Mesenchymal stem cell (in vitro differentiated cells and primary cell): ENCODE measurements at regions not wholly inside any gene's neighbourhood (a gene's known extent, or its start where the extent isn't known, plus 50 kb on each side); places are given as distances from the start of the nearest gene placed in this dataset.

Experiments
- DNase-seq: peaks from one replicate; pipeline ENCODE4 v3.0.0-alpha.2; 2013
- H2AFZ ChIP-seq: one replicate; pipeline ENCODE4 v1.6.1; 2013; ENCODE audit warnings: low read depth, mild to moderate bottlenecking, control low read depth, inconsistent platforms, low read length, moderate library complexity
- H2AK5ac ChIP-seq: 2 replicates; pipeline ENCODE4 v1.6.1; 2013; ENCODE audit warnings: low read length, moderate library complexity, mild to moderate bottlenecking, inconsistent platforms; ENCODE audit not compliant: severe bottlenecking
- H2BK120ac ChIP-seq: one replicate; pipeline ENCODE4 v1.6.1; 2013; ENCODE audit warnings: low read depth, mild to moderate bottlenecking, inconsistent platforms, low read length, moderate library complexity
- H2BK12ac ChIP-seq, 2 experiments: one replicate each; pipeline ENCODE4 v1.6.1; 2013; ENCODE audit warnings: inconsistent platforms in 2 of 2, low read length in 2 of 2, mild to moderate bottlenecking in 2 of 2, moderate library complexity in 2 of 2, control low read depth in 1 of 2
- H2BK15ac ChIP-seq: one replicate; pipeline ENCODE4 v1.6.1; 2013; ENCODE audit warnings: mild to moderate bottlenecking, low read depth, inconsistent platforms; ENCODE audit not compliant: poor library complexity, severe bottlenecking
- H2BK5ac ChIP-seq: 2 replicates; pipeline ENCODE4 v1.6.1; 2013; ENCODE audit warnings: low read depth, mild to moderate bottlenecking, low read length, control low read depth, inconsistent platforms; ENCODE audit not compliant: poor library complexity, severe bottlenecking
- H3K14ac ChIP-seq, 2 experiments: one replicate each; pipeline ENCODE4 v1.6.1; 2013; ENCODE audit warnings: inconsistent platforms in 2 of 2, low read length in 2 of 2, control low read depth in 1 of 2, mild to moderate bottlenecking in 1 of 2, moderate library complexity in 1 of 2
- H3K18ac ChIP-seq, 2 experiments: one replicate each; pipeline ENCODE4 v1.6.1; 2013; ENCODE audit warnings: inconsistent platforms in 2 of 2, low read length in 2 of 2, control low read depth in 1 of 2, low read depth in 1 of 2, mild to moderate bottlenecking in 1 of 2
- H3K23ac ChIP-seq, 2 experiments: one replicate each; pipeline ENCODE4 v1.6.1; 2013; ENCODE audit warnings: inconsistent platforms in 2 of 2, low read length in 2 of 2, mild to moderate bottlenecking in 2 of 2, moderate library complexity in 2 of 2, control low read depth in 1 of 2
- H3K27ac ChIP-seq: 2 replicates; pipeline ENCODE4 v1.5.1; 2013; ENCODE audit warnings: mild to moderate bottlenecking, moderate library complexity, low read length, control low read depth, inconsistent platforms; ENCODE audit not compliant: poor library complexity, severe bottlenecking
- H3K27me3 ChIP-seq, 2 experiments: 2 replicates each; pipeline versions ENCODE4 v1.6.1 to v1.7.0; 2013; ENCODE audit warnings: low read length in 2 of 2, mild to moderate bottlenecking in 2 of 2, moderate library complexity in 2 of 2, control low read depth in 1 of 2, inconsistent platforms in 1 of 2; ENCODE audit not compliant: control insufficient read depth in 1 of 2, insufficient read depth in 1 of 2
- H3K36me3 ChIP-seq, 2 experiments: 2 replicates each; pipeline versions ENCODE4 v1.6.1 to v1.7.0; 2013; ENCODE audit warnings: low read length in 2 of 2, control low read depth in 1 of 2, inconsistent platforms in 1 of 2, low read depth in 1 of 2, mild to moderate bottlenecking in 1 of 2; ENCODE audit not compliant: insufficient read depth in 2 of 2, control insufficient read depth in 1 of 2
- H3K4ac ChIP-seq, 2 experiments: one replicate each; pipeline ENCODE4 v1.6.1; 2013; ENCODE audit warnings: inconsistent platforms in 2 of 2, low read length in 2 of 2, mild to moderate bottlenecking in 2 of 2, moderate library complexity in 2 of 2, control low read depth in 1 of 2, low read depth in 1 of 2
- H3K4me1 ChIP-seq: 2 replicates; pipeline ENCODE4 v1.6.1; 2013; ENCODE audit warnings: low read depth, low read length, control low read depth; ENCODE audit not compliant: control insufficient read depth, insufficient read depth
- H3K4me2 ChIP-seq: 2 replicates; pipeline ENCODE4 v1.6.1; 2013; ENCODE audit warnings: low read length, mild to moderate bottlenecking, inconsistent platforms; ENCODE audit not compliant: poor library complexity, severe bottlenecking
- H3K4me3 ChIP-seq, 2 experiments: 2 replicates each; pipeline versions ENCODE4 v1.5.1 to v1.7.0; 2013; ENCODE audit warnings: low read length in 2 of 2, mild to moderate bottlenecking in 2 of 2, control low read depth in 1 of 2, low read depth in 1 of 2; ENCODE audit not compliant: insufficient read depth in 1 of 2
- H3K79me1 ChIP-seq: replicated peaks from 2 replicates; pipeline ENCODE4 v1.6.1; 2013; ENCODE audit warnings: mild to moderate bottlenecking, control low read depth, low read length, inconsistent platforms; ENCODE audit not compliant: poor library complexity, severe bottlenecking
- H3K9ac ChIP-seq: 2 replicates; pipeline ENCODE4 v1.7.0; 2013; ENCODE audit warnings: mild to moderate bottlenecking, low read length, moderate library complexity
- H3K9me3 ChIP-seq: 2 replicates; pipeline ENCODE4 v1.7.0; 2013; ENCODE audit warnings: mild to moderate bottlenecking, low read length; ENCODE audit not compliant: control insufficient read depth
- H4K8ac ChIP-seq: one replicate; pipeline ENCODE4 v1.6.1; 2013; ENCODE audit warnings: inconsistent platforms, mild to moderate bottlenecking, low read length, moderate library complexity
- H4K91ac ChIP-seq: one replicate; pipeline ENCODE4 v1.6.1; 2013; ENCODE audit warnings: mild to moderate bottlenecking, low read length, inconsistent platforms
- WGBS: methylation state at CpG from one replicate; pipeline ENCODE4 v1.1.7; 2013; ENCODE audit warnings: mixed read lengths; 5-methylcytosine and 5-hydroxymethylcytosine counted together

GRCh38 chr5:87109746-87110145, 157.9 kb upstream of the RASA1 start:
- WGBS, result 94% methylated on average over 2 of the region's 2 CpGs
- Histone ChIP-seq H3K4me3 (no peak overlapping the region), H3K79me1 (no peaks in the 10 kb centered on the region), H3K14ac (no peak overlapping the region), H3K4ac (no peak overlapping the region), H4K91ac (no peak overlapping the region), H3K4me2 (no peak overlapping the region), H3K27me3 (no peaks in the 10 kb centered on the region), H2BK5ac (no peak overlapping the region), H2BK15ac (no peak overlapping the region), H2BK12ac (no peak overlapping the region), H2BK120ac (no peak overlapping the region), H3K9ac (no peak overlapping the region), H2AK5ac (no peak overlapping the region), H3K27ac (no peak overlapping the region), H3K18ac (no peak overlapping the region), H4K8ac (no peak overlapping the region), H3K4me1 (peaks cover 1% of the 10 kb centered on the region), H3K36me3 (no peaks in the 10 kb centered on the region), H2AFZ (no peak overlapping the region), H3K9me3 (no peaks in the 10 kb centered on the region), H3K23ac (no peak overlapping the region)
- no peak for DNase-seq

- no peak overlapping the region for H3K9ac ChIP-seq
- no peak overlapping the region for H2AFZ ChIP-seq
- H3K4me1 ChIP-seq, result peaks cover 1% of the 10 kb centered on the region
- no peak overlapping the region for H3K18ac ChIP-seq
- no peak overlapping the region for H3K4me3 ChIP-seq
- H3K23ac ChIP-seq, result no peak overlapping the region
- no peak overlapping the region for H2BK12ac ChIP-seq
- no peak overlapping the region for H3K27ac ChIP-seq
- no peaks in the 10 kb centered on the region for H3K9me3 ChIP-seq
- no peak overlapping the region for H2BK120ac ChIP-seq
- H3K14ac ChIP-seq, result no peak overlapping the region
- no peak overlapping the region for H4K91ac ChIP-seq
- H3K36me3 ChIP-seq, result no peaks in the 10 kb centered on the region
- WGBS, result no CpG with 5 or more reads among the region's 2 CpGs
- no peak overlapping the region for H3K4ac ChIP-seq
- no peaks in the 10 kb centered on the region for H3K79me1 ChIP-seq
- no peak overlapping the region for H4K8ac ChIP-seq
- DNase-seq, result no peak
- H2AK5ac ChIP-seq, result no peak overlapping the region
- no peak overlapping the region for H3K4me2 ChIP-seq
- H3K27me3 ChIP-seq, result no peaks in the 10 kb centered on the region
- H2BK5ac ChIP-seq, result no peak overlapping the region
- H2BK15ac ChIP-seq, result no peak overlapping the region
These were observed 157.0 kb upstream of the RASA1 start for GRCh38 chr5:87110721-87111120.

- H3K4ac ChIP-seq, result no peak overlapping the region
- no peak overlapping the region for H2BK12ac ChIP-seq
- peak overlapping the region; percentile 9 for H3K9ac ChIP-seq
- H3K36me3 ChIP-seq, result no peaks in the 10 kb centered on the region
- 22% methylated on average over 3 of the region's 3 CpGs for whole genome bisulfite sequencing
- H2BK15ac ChIP-seq, result no peak overlapping the region
- no peak overlapping the region for H4K91ac ChIP-seq
- no peak overlapping the region for H3K4me3 ChIP-seq
- H3K79me1 ChIP-seq, result no peaks in the 10 kb centered on the region
- H3K4me2 ChIP-seq, result no peak overlapping the region
- no peak overlapping the region for H2BK120ac ChIP-seq
- H3K23ac ChIP-seq, result no peak overlapping the region
- H3K27ac ChIP-seq, result peak overlapping the region; percentile 61
- no peak overlapping the region for H2AK5ac ChIP-seq
- H2BK5ac ChIP-seq, result no peak overlapping the region
- H3K9me3 ChIP-seq, result no peaks in the 10 kb centered on the region
- no peak overlapping the region for H2AFZ ChIP-seq
- H3K18ac ChIP-seq, result no peak overlapping the region
- no peak overlapping the region for H3K14ac ChIP-seq
- no peak overlapping the region for H4K8ac ChIP-seq
- peaks cover 3% of the 10 kb centered on the region for H3K4me1 ChIP-seq
- DNase-seq, result peak; percentile 69
- no peaks in the 10 kb centered on the region for H3K27me3 ChIP-seq
These were observed 153.8 kb upstream of the RASA1 start for GRCh38 chr5:87113861-87114260.

GRCh38 chr5:87114631-87115030, 153.1 kb upstream of the RASA1 start:
- no peak overlapping the region for H2BK120ac ChIP-seq
- DNase-seq, result no peak
- no peak overlapping the region for H3K4me3 ChIP-seq
- H4K91ac ChIP-seq, result no peak overlapping the region
- H2BK15ac ChIP-seq, result no peak overlapping the region
- peaks cover 3% of the 10 kb centered on the region for H3K4me1 ChIP-seq
- no peak overlapping the region for H2BK5ac ChIP-seq
- WGBS, result 97% methylated on average over 4 of the region's 4 CpGs
- no peak overlapping the region for H3K4me2 ChIP-seq
- no peaks in the 10 kb centered on the region for H3K9me3 ChIP-seq
- H3K9ac ChIP-seq, result no peak overlapping the region
- no peak overlapping the region for H3K23ac ChIP-seq
- H3K14ac ChIP-seq, result no peak overlapping the region
- H3K36me3 ChIP-seq, result no peaks in the 10 kb centered on the region
- peak overlapping the region; percentile 56 for H3K27ac ChIP-seq
- H4K8ac ChIP-seq, result no peak overlapping the region
- H3K27me3 ChIP-seq, result no peaks in the 10 kb centered on the region
- no peak overlapping the region for H2AFZ ChIP-seq
- H3K18ac ChIP-seq, result no peak overlapping the region
- peak overlapping the region in 1 of 2 experiments; percentile 92 for H2BK12ac ChIP-seq
- H3K4ac ChIP-seq, result no peak overlapping the region
- no peaks in the 10 kb centered on the region for H3K79me1 ChIP-seq
- H2AK5ac ChIP-seq, result no peak overlapping the region
